HepG2 (cell line): ENCODE measurements at regions not wholly inside any gene's neighbourhood (a gene's known extent, or its start where the extent isn't known, plus 50 kb on each side); places are given as distances from the start of the nearest gene placed in this dataset.

Experiments
- ATAC-seq: fragments of 200-7000 bp; cut with Tn5 transposase; 3 replicates; pipeline ENCODE4 v1.9.1; 2020; ENCODE audit warnings: mild to moderate bottlenecking, moderate library complexity
- BruUV-seq: library from RNA; stranded (reverse); fragments of 400-500 nt; replicated peaks from 2 replicates; lab custom pipeline; 2021; lab: Mats Ljungman, UMichigan
- CTCF ChIA-PET: fragments of 300-600 bp; formaldehyde crosslinking; extraction: SDS; loops from one replicate; lab custom pipeline; 2021; ENCODE audit warnings: low total read pairs, inconsistent platforms, low intra/inter-chr PET ratio; lab: Yijun Ruan, JAX
- POLR2A ChIA-PET: fragments of 350-600 bp; sonication (Branson Sonifier 250); formaldehyde crosslinking; loops from one replicate; lab custom pipeline; 2020; ENCODE audit warnings: antibody characterized with exemption, inconsistent platforms; lab: Yijun Ruan, JAX
- DNase-seq: peaks from one replicate; pipeline ENCODE4 v3.0.0-alpha.2; 2015; ENCODE audit warnings: low spot score
- FAIRE-seq: peaks from 3 replicates; lab custom pipeline; 2011; peaks lifted over from hg19 to GRCh38; lab: Jason Lieb, UNC
- H2AFZ ChIP-seq: one replicate; pipeline ENCODE4 v1.6.1; 2011; ENCODE audit warnings: low read length, inconsistent platforms
- H3K27ac ChIP-seq: fragments of 300-600 bp; 3 replicates; pipeline ENCODE4 v1.8.0; 2011; ENCODE audit warnings: mixed run types, mild to moderate bottlenecking, mixed read lengths, low read length, inconsistent platforms; ENCODE audit not compliant: insufficient read depth; ENCODE audit errors: extremely low read length
- H3K27me3 ChIP-seq, 2 experiments: fragments of 200-600 bp in 1 of 2; 2 replicates in 1 of 2; 3 replicates in 1 of 2; pipeline versions ENCODE4 v1.6.0 to v1.8.0; 2011; ENCODE audit warnings: low read length in 2 of 2, mild to moderate bottlenecking in 2 of 2, moderate library complexity in 2 of 2, inconsistent platforms in 1 of 2; ENCODE audit not compliant: insufficient read depth in 2 of 2, control insufficient read depth in 1 of 2
- H3K36me3 ChIP-seq, 2 experiments: fragments of 200-600 bp in 1 of 2; replicated peaks in 1 of 2; 2 replicates in 1 of 2; 3 replicates in 1 of 2; pipeline versions ENCODE4 v1.5.1 to v1.8.0; 2011; ENCODE audit warnings: low read length in 2 of 2, inconsistent platforms in 1 of 2; ENCODE audit not compliant: insufficient read depth in 2 of 2, control insufficient read depth in 1 of 2
- H3K4me1 ChIP-seq: 2 replicates; pipeline ENCODE4 v1.5.1; 2012; ENCODE audit warnings: low read length, inconsistent platforms; ENCODE audit not compliant: insufficient read depth
- H3K4me2 ChIP-seq: 2 replicates; pipeline ENCODE4 v1.6.0; 2011; ENCODE audit warnings: low read depth, low read length, inconsistent platforms
- H3K4me3 ChIP-seq, 3 experiments: fragments of 200-600 bp in 1 of 3; sonication (generic), shearing (Covaris generic) in 1 of 3; replicated peaks in 1 of 3; 2 replicates each; pipeline ENCODE4 v1.5.1; 2011 to 2016; ENCODE audit warnings: low read length in 3 of 3, inconsistent platforms in 2 of 3, low read depth in 2 of 3, mild to moderate bottlenecking in 2 of 3, control low read depth in 1 of 3, mixed read lengths in 1 of 3; ENCODE audit not compliant: insufficient read depth in 1 of 3
- H3K79me2 ChIP-seq: one replicate; pipeline ENCODE4 v1.6.1; 2011; ENCODE audit warnings: low read length, inconsistent platforms; ENCODE audit not compliant: insufficient read depth
- H3K9ac ChIP-seq: 2 replicates; pipeline ENCODE4 v1.6.0; 2011; ENCODE audit warnings: mild to moderate bottlenecking, low read depth, low read length, inconsistent platforms; ENCODE audit not compliant: insufficient read depth
- H3K9me3 ChIP-seq: 2 replicates; pipeline ENCODE4 v1.5.1; 2012; ENCODE audit warnings: mild to moderate bottlenecking, low read length
- H4K20me1 ChIP-seq: 2 replicates; pipeline ENCODE4 v1.6.0; 2011; ENCODE audit warnings: inconsistent platforms, mild to moderate bottlenecking, low read length, moderate library complexity; ENCODE audit not compliant: insufficient read depth
- ARID2 ChIP-seq: sonication (generic); formaldehyde crosslinking; IDR thresholded peaks from 2 replicates; pipeline ENCODE4 v1.8.1; 2022; ENCODE audit warnings: mild to moderate bottlenecking, missing genetic modification reagents, borderline replicate concordance
- KAT7 ChIP-seq: IDR thresholded peaks from 2 replicates; pipeline ENCODE4 v1.6.1; 2018; ENCODE audit warnings: borderline replicate concordance, missing compliant biosample characterization
- PCBP1 ChIP-seq: fragments of 200-400 bp; formaldehyde crosslinking; IDR thresholded peaks from 2 replicates; pipeline ENCODE4 v1.6.1; 2017; ENCODE audit warnings: mild to moderate bottlenecking, low read depth, low read length, borderline replicate concordance
- REXO4 ChIP-seq: sonication (generic); formaldehyde crosslinking; IDR thresholded peaks from 2 replicates; pipeline ENCODE4 v1.8.0; 2022; ENCODE audit warnings: missing genetic modification reagents, mild to moderate bottlenecking, borderline replicate concordance
- SCMH1 ChIP-seq: sonication (generic); formaldehyde crosslinking; IDR thresholded peaks from 2 replicates; pipeline ENCODE4 v1.9.0; 2021; ENCODE audit warnings: missing genetic modification reagents, mild to moderate bottlenecking, borderline replicate concordance
- U2AF2 ChIP-seq: fragments of 200-400 bp; formaldehyde crosslinking; IDR thresholded peaks from 2 replicates; pipeline ENCODE4 v1.6.1; 2017; ENCODE audit warnings: low read depth, mild to moderate bottlenecking, low read length
- ZNF232 ChIP-seq: sonication (generic); formaldehyde crosslinking; IDR thresholded peaks from 2 replicates; pipeline ENCODE4 v1.4.0; 2020; ENCODE audit warnings: missing genetic modification reagents, borderline replicate concordance
- ZNF337 ChIP-seq: sonication (generic); formaldehyde crosslinking; IDR thresholded peaks from 2 replicates; pipeline ENCODE4 v1.5.1; 2020; ENCODE audit warnings: missing genetic modification reagents, low read depth, mild to moderate bottlenecking, borderline replicate concordance
- ZNF619 ChIP-seq: sonication (generic); formaldehyde crosslinking; IDR thresholded peaks from 2 replicates; pipeline ENCODE4 v1.4.0; 2020; ENCODE audit warnings: mild to moderate bottlenecking, missing genetic modification reagents
- ZNF720 ChIP-seq: sonication (generic); formaldehyde crosslinking; IDR thresholded peaks from 2 replicates; pipeline ENCODE4 v1.4.0; 2020; ENCODE audit warnings: missing genetic modification reagents
- ZNF784 ChIP-seq: sonication (generic); formaldehyde crosslinking; IDR thresholded peaks from 2 replicates; pipeline ENCODE4 v1.5.1; 2020; ENCODE audit warnings: missing genetic modification reagents, mild to moderate bottlenecking, borderline replicate concordance
- ZNF841 ChIP-seq: sonication (generic); formaldehyde crosslinking; IDR thresholded peaks from 2 replicates; pipeline ENCODE4 v1.8.1; 2023; ENCODE audit warnings: missing genetic modification reagents, borderline replicate concordance
- WGBS: methylation state at CpG from one replicate; pipeline ENCODE4 v1.1.6; 2017; ENCODE audit warnings: low lambda C conversion rate; 5-methylcytosine and 5-hydroxymethylcytosine counted together
- in situ Hi-C: cut with HindIII; loops from 2 replicates; pipeline ENCODE4 v1.10.0; 2017; ENCODE audit warnings: low pct_unique_long_range_greater_than_20kb; ENCODE audit not compliant: extremely low pct_ligation_motif_present
- intact Hi-C: fragments of 100-400 bp; cut with micrococcal nuclease; formaldehyde crosslinking; loops from one replicate; pipeline ENCODE4 v1.10.0; 2022; ENCODE audit not compliant: unreplicated experiment

- Histone ChIP-seq H3K79me2 (no peaks in the 10 kb centered on the region), H3K9me3 (no peaks in the 10 kb centered on the region), H3K4me1 (no peaks in the 10 kb centered on the region), H3K9ac (no peak overlapping the region), H2AFZ (no peak overlapping the region), H3K27ac (no peak overlapping the region), H4K20me1 (no peaks in the 10 kb centered on the region), H3K4me2 (no peak overlapping the region), H3K27me3 (no peaks in the 10 kb centered on the region; a peak in 1 of 5 replicates), H3K4me3 (no peak overlapping the region), H3K36me3 (no peaks in the 10 kb centered on the region)
- WGBS: 18% methylated on average over 2 of the region's 2 CpGs
- DNase-seq: no peak
- TF ChIP-seq ZNF720 (CRISPR knock-in tag) (no peak), REXO4 (CRISPR knock-in tag) (no peak), ZNF232 (CRISPR knock-in tag) (no peak), ZNF619 (CRISPR knock-in tag) (no peak), ZNF337 (CRISPR knock-in tag) (no peak), U2AF2 (no peak)
- in situ Hi-C loops: no loop called here
- FAIRE-seq: no peak
- POLR2A ChIA-PET: no interaction called here
- BruUV-seq: no TSS peak
- ATAC-seq: no peak
- intact Hi-C loops: no loop called here
- CTCF ChIA-PET: no interaction called here
Observed at GRCh38 chr4:106868381-106869035, 167.6 kb downstream of the DKK2 start.

- no TSS peak for BruUV-seq
- ATAC-seq (no peak), FAIRE-seq (no peak), DNase-seq (no peak)
- Histone ChIP-seq H2AFZ (no peak overlapping the region), H3K4me2 (no peak overlapping the region), H3K27ac (no peak overlapping the region), H3K4me1 (no peaks in the 10 kb centered on the region), H4K20me1 (no peaks in the 10 kb centered on the region), H3K79me2 (no peaks in the 10 kb centered on the region), H3K9ac (no peak overlapping the region), H3K27me3 (no peaks in the 10 kb centered on the region), H3K9me3 (no peaks in the 10 kb centered on the region), H3K4me3 (no peak overlapping the region), H3K36me3 (no peaks in the 10 kb centered on the region)
- in situ Hi-C loops: no loop called here
- intact Hi-C loops: no loop called here
- POLR2A ChIA-PET: no interaction called here
- CTCF ChIA-PET: no interaction called here
- TF ChIP-seq SCMH1 (CRISPR knock-in tag) (no peak), ARID2 (no peak), ZNF841 (CRISPR knock-in tag) (no peak), ZNF784 (CRISPR knock-in tag) (no peak), PCBP1 (no peak), KAT7 (no peak)
Observed at GRCh38 chr4:106864231-106864630, 171.9 kb downstream of the DKK2 start.
